ENCODE measurements at regions not wholly inside any gene's neighbourhood (a gene's known extent, or its start where the extent isn't known, plus 50 kb on each side); places are given as distances from the start of the nearest gene placed in this dataset.

GRCh38 chr14:101185946-101186345 is 282.4 kb upstream of the RTL1 start:
- Histone ChIP-seq H3K27me3 (ENCODE audit: control insufficient read depth in 3 of 3, insufficient read depth in 3 of 3, low read length in 2 of 3) (peaks cover 0 to 2% (median 0%) of the 10 kb centered on the region in 3 donors), H3K4me1 (ENCODE audit: control insufficient read depth in 5 of 5, insufficient read depth in 5 of 5, low read length in 5 of 5) (peaks cover 0 to 8% (median 0%) of the 10 kb centered on the region in 5 donors), H3K9ac (ENCODE audit: insufficient read depth in 1 of 2, low read length in 2 of 2) (no peak overlapping the region), H3K9me3 (ENCODE audit: control insufficient read depth in 4 of 4, insufficient read depth in 3 of 4, low read length in 3 of 4) (peaks cover 0 to 7% (median 0%) of the 10 kb centered on the region in 4 donors), H3K4me3 (no peak overlapping the region), H3K27ac (ENCODE audit: low read depth in 1 of 2, low read length in 1 of 2) (no peak overlapping the region), H3K36me3 (ENCODE audit: control insufficient read depth in 4 of 4, insufficient read depth in 4 of 4, low read length in 4 of 4) (no peaks in the 10 kb centered on the region)
- 51 to 60% methylated on average over 5 of the region's 5 CpGs for WGBS, 2 donors
- DNase-seq: no peak
- TF ChIP-seq, protein P1, sequence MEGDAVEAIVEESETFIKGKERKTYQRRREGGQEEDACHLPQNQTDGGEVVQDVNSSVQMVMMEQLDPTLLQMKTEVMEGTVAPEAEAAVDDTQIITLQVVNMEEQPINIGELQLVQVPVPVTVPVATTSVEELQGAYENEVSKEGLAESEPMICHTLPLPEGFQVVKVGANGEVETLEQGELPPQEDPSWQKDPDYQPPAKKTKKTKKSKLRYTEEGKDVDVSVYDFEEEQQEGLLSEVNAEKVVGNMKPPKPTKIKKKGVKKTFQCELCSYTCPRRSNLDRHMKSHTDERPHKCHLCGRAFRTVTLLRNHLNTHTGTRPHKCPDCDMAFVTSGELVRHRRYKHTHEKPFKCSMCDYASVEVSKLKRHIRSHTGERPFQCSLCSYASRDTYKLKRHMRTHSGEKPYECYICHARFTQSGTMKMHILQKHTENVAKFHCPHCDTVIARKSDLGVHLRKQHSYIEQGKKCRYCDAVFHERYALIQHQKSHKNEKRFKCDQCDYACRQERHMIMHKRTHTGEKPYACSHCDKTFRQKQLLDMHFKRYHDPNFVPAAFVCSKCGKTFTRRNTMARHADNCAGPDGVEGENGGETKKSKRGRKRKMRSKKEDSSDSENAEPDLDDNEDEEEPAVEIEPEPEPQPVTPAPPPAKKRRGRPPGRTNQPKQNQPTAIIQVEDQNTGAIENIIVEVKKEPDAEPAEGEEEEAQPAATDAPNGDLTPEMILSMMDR (IDR thresholded peaks at IDR 0.05; ENCODE audit: control extremely low read depth, extremely low read depth): no peak
- ATAC-seq (ENCODE audit: insufficient read depth, low FRiP score): no peak

GRCh38 chr14:101186544-101186943 is 283.0 kb upstream of the RTL1 start:
- TF ChIP-seq, protein P1 (IDR thresholded peaks at IDR 0.05; ENCODE audit: control extremely low read depth, extremely low read depth): no peak
- Histone ChIP-seq H3K4me3 (no peak overlapping the region), H3K27me3 (ENCODE audit: control insufficient read depth in 3 of 3, insufficient read depth in 3 of 3, low read length in 2 of 3) (peaks cover 0 to 2% (median 0%) of the 10 kb centered on the region in 3 donors), H3K9me3 (ENCODE audit: control insufficient read depth in 4 of 4, insufficient read depth in 3 of 4, low read length in 3 of 4) (peaks cover 0 to 7% (median 0%) of the 10 kb centered on the region in 4 donors), H3K27ac (ENCODE audit: low read depth in 1 of 2, low read length in 1 of 2) (no peak overlapping the region), H3K9ac (ENCODE audit: insufficient read depth in 1 of 2, low read length in 2 of 2) (no peak overlapping the region), H3K36me3 (ENCODE audit: control insufficient read depth in 4 of 4, insufficient read depth in 4 of 4, low read length in 4 of 4) (no peaks in the 10 kb centered on the region), H3K4me1 (ENCODE audit: control insufficient read depth in 5 of 5, insufficient read depth in 5 of 5, low read length in 5 of 5) (peaks cover 0 to 8% (median 0%) of the 10 kb centered on the region in 5 donors)
- DNase-seq (no peak), ATAC-seq (ENCODE audit: insufficient read depth, low FRiP score) (no peak)
- 82 to 92% methylated on average over 8 of the region's 8 CpGs for WGBS, 2 donors

DNA sequence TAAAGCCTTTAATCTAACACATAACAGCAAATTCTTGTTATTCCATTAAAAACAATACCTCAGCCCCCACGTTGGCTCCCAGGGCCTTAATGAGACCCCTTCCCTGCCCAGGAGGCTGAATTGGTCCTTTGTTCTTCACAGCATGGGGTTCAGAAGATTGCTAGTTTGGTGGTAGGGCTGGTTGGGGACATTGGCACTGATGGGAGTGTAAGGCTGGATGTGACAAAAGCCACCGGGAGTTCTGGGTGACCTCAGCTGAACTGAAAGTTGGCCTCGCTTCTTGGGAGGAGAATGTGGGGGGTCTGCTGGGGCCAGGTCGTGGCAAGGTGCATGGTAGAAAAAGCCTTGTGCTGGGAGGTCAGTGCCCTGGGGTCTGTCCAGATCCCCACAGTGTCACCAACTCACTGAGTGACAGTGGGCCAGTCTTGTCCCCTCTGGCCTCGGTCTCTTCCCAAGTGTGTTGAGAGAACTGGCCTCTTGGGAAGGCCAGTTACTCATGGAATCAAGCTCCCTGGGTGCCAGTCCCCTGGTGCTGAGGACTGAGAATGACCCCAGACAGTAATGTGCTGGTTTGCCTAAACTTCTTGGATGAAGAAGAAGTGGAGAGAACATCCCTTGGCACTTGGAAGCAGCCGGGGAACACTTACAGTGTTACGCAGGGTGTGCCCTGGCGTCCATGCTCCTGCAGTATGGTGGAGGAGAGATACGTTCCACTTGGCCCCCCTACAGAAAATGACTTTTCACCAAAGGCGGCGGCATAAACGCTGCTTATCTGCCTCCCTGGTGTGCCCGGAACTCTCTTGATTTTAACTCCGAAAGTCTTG is 283.7 kb upstream of the RTL1 start:
- no peak for DNase-seq
- no peak for ATAC-seq (ENCODE audit: insufficient read depth, low FRiP score)
- Histone ChIP-seq H3K27ac (ENCODE audit: low read depth in 1 of 2, low read length in 1 of 2) (no peak overlapping the region), H3K9ac (ENCODE audit: insufficient read depth in 1 of 2, low read length in 2 of 2) (no peak overlapping the region), H3K4me1 (ENCODE audit: control insufficient read depth in 5 of 5, insufficient read depth in 5 of 5, low read length in 5 of 5) (peaks cover 0 to 8% (median 0%) of the 10 kb centered on the region in 5 donors), H3K36me3 (ENCODE audit: control insufficient read depth in 4 of 4, insufficient read depth in 4 of 4, low read length in 4 of 4) (no peaks in the 10 kb centered on the region), H3K9me3 (ENCODE audit: control insufficient read depth in 4 of 4, insufficient read depth in 3 of 4, low read length in 3 of 4) (peaks cover 0 to 4% (median 0%) of the 10 kb centered on the region in 4 donors), H3K27me3 (ENCODE audit: control insufficient read depth in 3 of 3, insufficient read depth in 3 of 3, low read length in 2 of 3) (peaks cover 0 to 2% (median 0%) of the 10 kb centered on the region in 3 donors), H3K4me3 (no peak overlapping the region)
- TF ChIP-seq, protein P1 (IDR thresholded peaks at IDR 0.05; ENCODE audit: control extremely low read depth, extremely low read depth): no peak
- WGBS, 2 donors: 81 to 91% methylated on average over 14 of the region's 14 CpGs
